ENCODE measurements at regions not wholly inside any gene's neighbourhood (a gene's known extent, or its start where the extent isn't known, plus 50 kb on each side); places are given as distances from the start of the nearest gene placed in this dataset.

GRCh38 chr5:51018423-51018822 is 352.0 kb downstream of the PARP8 start:
- DNase-seq (ENCODE audit: low spot score in 2 of 2) = no peak
- H3K9me3 Mint-ChIP-seq = no peaks in the 10 kb centered on the region
- no peak overlapping the region for H3K4me3 Mint-ChIP-seq
- no peak overlapping the region for H3K27ac Mint-ChIP-seq (ENCODE audit: low read depth)
- no peaks in the 10 kb centered on the region for H3K4me1 Mint-ChIP-seq
- H3K27me3 Mint-ChIP-seq = no peaks in the 10 kb centered on the region
- H3K36me3 Mint-ChIP-seq (ENCODE audit: insufficient read depth) = no peaks in the 10 kb centered on the region
- ATAC-seq (replicated peaks; ENCODE audit: extremely low read depth, poor library complexity, severe bottlenecking) = no peak

GRCh38 chr5:51024263-51024662 is 357.8 kb downstream of the PARP8 start:
- H3K9me3 Mint-ChIP-seq = peaks cover 20% of the 10 kb centered on the region
- no peak overlapping the region for H3K4me3 Mint-ChIP-seq
- no peak for DNase-seq (ENCODE audit: low spot score in 2 of 2)
- H3K27me3 Mint-ChIP-seq = no peaks in the 10 kb centered on the region
- no peaks in the 10 kb centered on the region for H3K4me1 Mint-ChIP-seq
- no peak overlapping the region for H3K27ac Mint-ChIP-seq (ENCODE audit: low read depth)
- no peak for ATAC-seq (replicated peaks; ENCODE audit: extremely low read depth, poor library complexity, severe bottlenecking)
- H3K36me3 Mint-ChIP-seq (ENCODE audit: insufficient read depth) = no peaks in the 10 kb centered on the region

- Mint-ChIP-seq H3K4me3 (no peak overlapping the region), H3K36me3 (ENCODE audit: insufficient read depth) (no peaks in the 10 kb centered on the region), H3K9me3 (peaks cover 20% of the 10 kb centered on the region), H3K4me1 (no peaks in the 10 kb centered on the region), H3K27me3 (no peaks in the 10 kb centered on the region), H3K27ac (ENCODE audit: low read depth) (no peak overlapping the region)
- DNase-seq (ENCODE audit: low spot score in 2 of 2) = no peak
- no peak for ATAC-seq (replicated peaks; ENCODE audit: extremely low read depth, poor library complexity, severe bottlenecking)
Measured at GRCh38 chr5:51027271-51027670, 356.0 kb upstream of the ISL1 start.

GRCh38 chr5:51028394-51028793 is 354.9 kb upstream of the ISL1 start:
- H3K4me3 Mint-ChIP-seq = no peak overlapping the region
- no peak overlapping the region for H3K27ac Mint-ChIP-seq (ENCODE audit: low read depth)
- ATAC-seq (replicated peaks; ENCODE audit: extremely low read depth, poor library complexity, severe bottlenecking) (no peak), DNase-seq (ENCODE audit: low spot score in 2 of 2) (no peak)
- peaks cover 20% of the 10 kb centered on the region for H3K9me3 Mint-ChIP-seq
- H3K27me3 Mint-ChIP-seq = no peaks in the 10 kb centered on the region
- H3K36me3 Mint-ChIP-seq (ENCODE audit: insufficient read depth) = no peaks in the 10 kb centered on the region
- no peaks in the 10 kb centered on the region for H3K4me1 Mint-ChIP-seq

GRCh38 chr5:51033215-51033614 is 350.0 kb upstream of the ISL1 start:
- H3K4me1 Mint-ChIP-seq = no peaks in the 10 kb centered on the region
- no peak overlapping the region for H3K27ac Mint-ChIP-seq (ENCODE audit: low read depth)
- H3K36me3 Mint-ChIP-seq (ENCODE audit: insufficient read depth) = no peaks in the 10 kb centered on the region
- DNase-seq (ENCODE audit: low spot score in 2 of 2) = no peak
- H3K4me3 Mint-ChIP-seq = no peak overlapping the region
- H3K9me3 Mint-ChIP-seq = no peaks in the 10 kb centered on the region
- ATAC-seq (replicated peaks; ENCODE audit: extremely low read depth, poor library complexity, severe bottlenecking) = no peak
- H3K27me3 Mint-ChIP-seq = no peaks in the 10 kb centered on the region

GRCh38 chr5:51034222-51034901 is 348.9 kb upstream of the ISL1 start:
- ATAC-seq (replicated peaks; ENCODE audit: extremely low read depth, poor library complexity, severe bottlenecking) (no peak), DNase-seq (ENCODE audit: low spot score in 2 of 2) (no peak)
- H3K9me3 Mint-ChIP-seq = no peaks in the 10 kb centered on the region
- no peaks in the 10 kb centered on the region for H3K27me3 Mint-ChIP-seq
- H3K27ac Mint-ChIP-seq (ENCODE audit: low read depth) = no peak overlapping the region
- H3K36me3 Mint-ChIP-seq (ENCODE audit: insufficient read depth) = no peaks in the 10 kb centered on the region
- no peaks in the 10 kb centered on the region for H3K4me1 Mint-ChIP-seq
- H3K4me3 Mint-ChIP-seq = no peak overlapping the region

GRCh38 chr5:51039424-51040329 is 343.6 kb upstream of the ISL1 start:
- Mint-ChIP-seq H3K36me3 (ENCODE audit: insufficient read depth) (no peaks in the 10 kb centered on the region), H3K9me3 (peaks cover 6% of the 10 kb centered on the region), H3K4me3 (no peak overlapping the region), H3K4me1 (no peaks in the 10 kb centered on the region), H3K27me3 (no peaks in the 10 kb centered on the region), H3K27ac (ENCODE audit: low read depth) (no peak overlapping the region)
- ATAC-seq (replicated peaks; ENCODE audit: extremely low read depth, poor library complexity, severe bottlenecking) (no peak), DNase-seq (ENCODE audit: low spot score in 2 of 2) (no peak)

- Mint-ChIP-seq H3K36me3 (ENCODE audit: insufficient read depth) (no peaks in the 10 kb centered on the region), H3K27ac (ENCODE audit: low read depth) (no peak overlapping the region), H3K4me1 (no peaks in the 10 kb centered on the region), H3K4me3 (no peak overlapping the region), H3K27me3 (no peaks in the 10 kb centered on the region), H3K9me3 (peaks cover 6% of the 10 kb centered on the region)
- ATAC-seq (replicated peaks; ENCODE audit: extremely low read depth, poor library complexity, severe bottlenecking) (no peak), DNase-seq (ENCODE audit: low spot score in 2 of 2) (no peak)
Measured at GRCh38 chr5:51043745-51044144, 339.5 kb upstream of the ISL1 start.

- no peaks in the 10 kb centered on the region for H3K4me1 Mint-ChIP-seq
- ATAC-seq (replicated peaks; ENCODE audit: extremely low read depth, poor library complexity, severe bottlenecking) = no peak
- H3K4me3 Mint-ChIP-seq = no peak overlapping the region
- no peak overlapping the region for H3K27ac Mint-ChIP-seq (ENCODE audit: low read depth)
- no peak for DNase-seq (ENCODE audit: low spot score in 2 of 2)
- H3K27me3 Mint-ChIP-seq = no peaks in the 10 kb centered on the region
- no peaks in the 10 kb centered on the region for H3K36me3 Mint-ChIP-seq (ENCODE audit: insufficient read depth)
- peaks cover 6% of the 10 kb centered on the region for H3K9me3 Mint-ChIP-seq
Measured at GRCh38 chr5:51047369-51047768, 335.9 kb upstream of the ISL1 start.

- H3K9me3 Mint-ChIP-seq = peaks cover 5% of the 10 kb centered on the region
- H3K4me1 Mint-ChIP-seq = no peaks in the 10 kb centered on the region
- no peak overlapping the region for H3K4me3 Mint-ChIP-seq
- H3K27me3 Mint-ChIP-seq = no peaks in the 10 kb centered on the region
- ATAC-seq (replicated peaks; ENCODE audit: extremely low read depth, poor library complexity, severe bottlenecking) (no peak), DNase-seq (ENCODE audit: low spot score in 2 of 2) (no peak)
- no peak overlapping the region for H3K27ac Mint-ChIP-seq (ENCODE audit: low read depth)
- H3K36me3 Mint-ChIP-seq (ENCODE audit: insufficient read depth) = no peaks in the 10 kb centered on the region
Measured at GRCh38 chr5:51053361-51053760, 329.9 kb upstream of the ISL1 start.

- Mint-ChIP-seq H3K4me3 (no peak overlapping the region), H3K4me1 (no peaks in the 10 kb centered on the region), H3K9me3 (peaks cover 14% of the 10 kb centered on the region), H3K27ac (ENCODE audit: low read depth) (no peak overlapping the region), H3K27me3 (no peaks in the 10 kb centered on the region), H3K36me3 (ENCODE audit: insufficient read depth) (no peaks in the 10 kb centered on the region)
- ATAC-seq (replicated peaks; ENCODE audit: extremely low read depth, poor library complexity, severe bottlenecking) = no peak
- no peak for DNase-seq (ENCODE audit: low spot score in 2 of 2)
Measured at GRCh38 chr5:51060953-51061352, 322.3 kb upstream of the ISL1 start.

- Mint-ChIP-seq H3K27ac (ENCODE audit: low read depth) (no peak overlapping the region), H3K4me3 (no peak overlapping the region), H3K9me3 (peaks cover 16% of the 10 kb centered on the region), H3K36me3 (ENCODE audit: insufficient read depth) (no peaks in the 10 kb centered on the region), H3K4me1 (no peaks in the 10 kb centered on the region), H3K27me3 (no peaks in the 10 kb centered on the region)
- ATAC-seq (replicated peaks; ENCODE audit: extremely low read depth, poor library complexity, severe bottlenecking) (no peak), DNase-seq (ENCODE audit: low spot score in 2 of 2) (no peak)
Measured at GRCh38 chr5:51072937-51073336, 310.3 kb upstream of the ISL1 start.

- no peak overlapping the region for H3K4me3 Mint-ChIP-seq
- no peak for ATAC-seq (replicated peaks; ENCODE audit: extremely low read depth, poor library complexity, severe bottlenecking)
- no peaks in the 10 kb centered on the region for H3K4me1 Mint-ChIP-seq
- no peak overlapping the region for H3K27ac Mint-ChIP-seq (ENCODE audit: low read depth)
- no peaks in the 10 kb centered on the region for H3K27me3 Mint-ChIP-seq
- H3K9me3 Mint-ChIP-seq = peaks cover 9% of the 10 kb centered on the region
- H3K36me3 Mint-ChIP-seq (ENCODE audit: insufficient read depth) = no peaks in the 10 kb centered on the region
- no peak for DNase-seq (ENCODE audit: low spot score in 2 of 2)
Measured at GRCh38 chr5:51082741-51083140, 300.5 kb upstream of the ISL1 start.
